ENCODE measurements at regions not wholly inside any gene's neighbourhood (a gene's known extent, or its start where the extent isn't known, plus 50 kb on each side); places are given as distances from the start of the nearest gene placed in this dataset.
"Not testable (repeated sequence)": the region's sequence is repeated elsewhere in the genome, so short reads cannot be mapped to it uniquely, and the experiment has no call there.

DNA sequence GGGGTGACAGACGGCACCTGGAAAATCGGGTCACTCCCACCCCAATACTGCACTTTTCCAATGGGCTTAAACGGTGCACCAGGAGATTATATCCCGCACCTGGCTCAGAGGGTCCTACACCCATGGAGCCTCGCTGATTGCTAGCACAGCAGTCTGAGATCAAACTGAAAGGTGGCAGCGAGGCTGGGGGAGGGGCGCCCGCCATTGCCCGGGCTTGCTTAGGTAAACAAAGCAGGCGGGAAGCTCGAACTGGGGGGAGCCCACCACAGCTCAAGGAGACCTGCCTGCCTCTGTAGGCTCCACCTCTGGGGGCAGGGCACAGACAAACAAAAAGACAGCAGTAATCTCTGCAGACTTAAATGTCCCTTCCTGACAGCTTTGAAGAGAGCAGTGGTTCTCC lies 208.1 kb downstream of the SLC38A4 start:
- TF ChIP-seq, protein P1, sequence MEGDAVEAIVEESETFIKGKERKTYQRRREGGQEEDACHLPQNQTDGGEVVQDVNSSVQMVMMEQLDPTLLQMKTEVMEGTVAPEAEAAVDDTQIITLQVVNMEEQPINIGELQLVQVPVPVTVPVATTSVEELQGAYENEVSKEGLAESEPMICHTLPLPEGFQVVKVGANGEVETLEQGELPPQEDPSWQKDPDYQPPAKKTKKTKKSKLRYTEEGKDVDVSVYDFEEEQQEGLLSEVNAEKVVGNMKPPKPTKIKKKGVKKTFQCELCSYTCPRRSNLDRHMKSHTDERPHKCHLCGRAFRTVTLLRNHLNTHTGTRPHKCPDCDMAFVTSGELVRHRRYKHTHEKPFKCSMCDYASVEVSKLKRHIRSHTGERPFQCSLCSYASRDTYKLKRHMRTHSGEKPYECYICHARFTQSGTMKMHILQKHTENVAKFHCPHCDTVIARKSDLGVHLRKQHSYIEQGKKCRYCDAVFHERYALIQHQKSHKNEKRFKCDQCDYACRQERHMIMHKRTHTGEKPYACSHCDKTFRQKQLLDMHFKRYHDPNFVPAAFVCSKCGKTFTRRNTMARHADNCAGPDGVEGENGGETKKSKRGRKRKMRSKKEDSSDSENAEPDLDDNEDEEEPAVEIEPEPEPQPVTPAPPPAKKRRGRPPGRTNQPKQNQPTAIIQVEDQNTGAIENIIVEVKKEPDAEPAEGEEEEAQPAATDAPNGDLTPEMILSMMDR (IDR thresholded peaks at IDR 0.05): not testable (repeated sequence)
- TF ChIP-seq, protein P2, sequence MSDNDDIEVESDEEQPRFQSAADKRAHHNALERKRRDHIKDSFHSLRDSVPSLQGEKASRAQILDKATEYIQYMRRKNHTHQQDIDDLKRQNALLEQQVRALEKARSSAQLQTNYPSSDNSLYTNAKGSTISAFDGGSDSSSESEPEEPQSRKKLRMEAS (IDR thresholded peaks at IDR 0.05; ENCODE audit: low read depth): not testable (repeated sequence)
- TF ChIP-seq, protein P3, sequence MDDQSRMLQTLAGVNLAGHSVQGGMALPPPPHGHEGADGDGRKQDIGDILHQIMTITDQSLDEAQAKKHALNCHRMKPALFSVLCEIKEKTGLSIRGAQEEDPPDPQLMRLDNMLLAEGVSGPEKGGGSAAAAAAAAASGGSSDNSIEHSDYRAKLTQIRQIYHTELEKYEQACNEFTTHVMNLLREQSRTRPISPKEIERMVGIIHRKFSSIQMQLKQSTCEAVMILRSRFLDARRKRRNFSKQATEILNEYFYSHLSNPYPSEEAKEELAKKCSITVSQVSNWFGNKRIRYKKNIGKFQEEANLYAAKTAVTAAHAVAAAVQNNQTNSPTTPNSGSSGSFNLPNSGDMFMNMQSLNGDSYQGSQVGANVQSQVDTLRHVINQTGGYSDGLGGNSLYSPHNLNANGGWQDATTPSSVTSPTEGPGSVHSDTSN (IDR thresholded peaks at IDR 0.05): not testable (repeated sequence)
- not testable (repeated sequence) for TF ChIP-seq GABPA (IDR thresholded peaks at IDR 0.05; ENCODE audit: low read depth); CHD2 (IDR thresholded peaks at IDR 0.05; ENCODE audit: low read length, partially characterized antibody); YY1 (IDR thresholded peaks at IDR 0.05; ENCODE audit: low read depth); SMC3 (IDR thresholded peaks at IDR 0.05; ENCODE audit: low read depth, low read length)
- TF ChIP-seq, protein P4, sequence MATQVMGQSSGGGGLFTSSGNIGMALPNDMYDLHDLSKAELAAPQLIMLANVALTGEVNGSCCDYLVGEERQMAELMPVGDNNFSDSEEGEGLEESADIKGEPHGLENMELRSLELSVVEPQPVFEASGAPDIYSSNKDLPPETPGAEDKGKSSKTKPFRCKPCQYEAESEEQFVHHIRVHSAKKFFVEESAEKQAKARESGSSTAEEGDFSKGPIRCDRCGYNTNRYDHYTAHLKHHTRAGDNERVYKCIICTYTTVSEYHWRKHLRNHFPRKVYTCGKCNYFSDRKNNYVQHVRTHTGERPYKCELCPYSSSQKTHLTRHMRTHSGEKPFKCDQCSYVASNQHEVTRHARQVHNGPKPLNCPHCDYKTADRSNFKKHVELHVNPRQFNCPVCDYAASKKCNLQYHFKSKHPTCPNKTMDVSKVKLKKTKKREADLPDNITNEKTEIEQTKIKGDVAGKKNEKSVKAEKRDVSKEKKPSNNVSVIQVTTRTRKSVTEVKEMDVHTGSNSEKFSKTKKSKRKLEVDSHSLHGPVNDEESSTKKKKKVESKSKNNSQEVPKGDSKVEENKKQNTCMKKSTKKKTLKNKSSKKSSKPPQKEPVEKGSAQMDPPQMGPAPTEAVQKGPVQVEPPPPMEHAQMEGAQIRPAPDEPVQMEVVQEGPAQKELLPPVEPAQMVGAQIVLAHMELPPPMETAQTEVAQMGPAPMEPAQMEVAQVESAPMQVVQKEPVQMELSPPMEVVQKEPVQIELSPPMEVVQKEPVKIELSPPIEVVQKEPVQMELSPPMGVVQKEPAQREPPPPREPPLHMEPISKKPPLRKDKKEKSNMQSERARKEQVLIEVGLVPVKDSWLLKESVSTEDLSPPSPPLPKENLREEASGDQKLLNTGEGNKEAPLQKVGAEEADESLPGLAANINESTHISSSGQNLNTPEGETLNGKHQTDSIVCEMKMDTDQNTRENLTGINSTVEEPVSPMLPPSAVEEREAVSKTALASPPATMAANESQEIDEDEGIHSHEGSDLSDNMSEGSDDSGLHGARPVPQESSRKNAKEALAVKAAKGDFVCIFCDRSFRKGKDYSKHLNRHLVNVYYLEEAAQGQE (IDR thresholded peaks at IDR 0.05; ENCODE audit: low read depth, low read length): not testable (repeated sequence)
